ENCODE measurements at regions not wholly inside any gene's neighbourhood (a gene's known extent, or its start where the extent isn't known, plus 50 kb on each side); places are given as distances from the start of the nearest gene placed in this dataset.

DNA sequence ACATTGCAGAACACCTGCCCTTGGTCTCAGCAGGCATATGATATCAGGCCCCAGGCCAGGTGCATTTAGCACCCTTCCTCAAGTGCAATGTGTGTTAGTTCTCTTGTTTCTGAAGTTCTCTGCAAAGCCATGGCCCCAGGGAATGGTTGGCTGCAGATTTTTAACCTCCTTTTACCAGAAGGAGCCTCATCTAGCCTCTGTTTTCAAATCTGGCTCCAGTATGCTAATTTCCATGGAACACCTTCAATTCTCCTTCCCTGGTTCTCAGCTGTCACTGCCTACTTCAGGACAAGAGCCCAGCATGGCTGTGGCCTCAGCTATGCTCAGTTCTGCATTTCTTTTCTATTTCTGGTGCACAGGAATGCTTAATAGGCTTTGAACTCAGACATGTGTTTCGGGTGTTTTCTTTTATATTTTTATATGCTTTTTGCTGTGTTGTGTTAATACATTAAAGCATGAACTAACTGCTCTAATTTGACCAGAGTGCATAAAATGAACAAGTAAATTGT lies 51.6 kb upstream of the OGFRL1 start:
- no peak for TF ChIP-seq EZH2phosphoT487 (conservative IDR thresholded peaks at IDR 0.05; ENCODE audit: low read length)
- TF ChIP-seq, protein P1, sequence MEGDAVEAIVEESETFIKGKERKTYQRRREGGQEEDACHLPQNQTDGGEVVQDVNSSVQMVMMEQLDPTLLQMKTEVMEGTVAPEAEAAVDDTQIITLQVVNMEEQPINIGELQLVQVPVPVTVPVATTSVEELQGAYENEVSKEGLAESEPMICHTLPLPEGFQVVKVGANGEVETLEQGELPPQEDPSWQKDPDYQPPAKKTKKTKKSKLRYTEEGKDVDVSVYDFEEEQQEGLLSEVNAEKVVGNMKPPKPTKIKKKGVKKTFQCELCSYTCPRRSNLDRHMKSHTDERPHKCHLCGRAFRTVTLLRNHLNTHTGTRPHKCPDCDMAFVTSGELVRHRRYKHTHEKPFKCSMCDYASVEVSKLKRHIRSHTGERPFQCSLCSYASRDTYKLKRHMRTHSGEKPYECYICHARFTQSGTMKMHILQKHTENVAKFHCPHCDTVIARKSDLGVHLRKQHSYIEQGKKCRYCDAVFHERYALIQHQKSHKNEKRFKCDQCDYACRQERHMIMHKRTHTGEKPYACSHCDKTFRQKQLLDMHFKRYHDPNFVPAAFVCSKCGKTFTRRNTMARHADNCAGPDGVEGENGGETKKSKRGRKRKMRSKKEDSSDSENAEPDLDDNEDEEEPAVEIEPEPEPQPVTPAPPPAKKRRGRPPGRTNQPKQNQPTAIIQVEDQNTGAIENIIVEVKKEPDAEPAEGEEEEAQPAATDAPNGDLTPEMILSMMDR (IDR thresholded peaks at IDR 0.05; ENCODE audit: insufficient read depth, low read length, poor library complexity, severe bottlenecking), result no peak

Measured in SU-DHL-6 (cell line).